H1 (cell line): ENCODE measurements at regions not wholly inside any gene's neighbourhood (a gene's known extent, or its start where the extent isn't known, plus 50 kb on each side); places are given as distances from the start of the nearest gene placed in this dataset.

Experiments
- CBX8 ChIP-seq: fragments of 300-800, 300-1000 bp; sonication (generic); IDR thresholded peaks from 2 replicates; pipeline ENCODE4 v1.7.1; 2016; ENCODE audit warnings: low read depth, low read length, borderline replicate concordance
- TF ChIP-seq, protein P1 (sequence below): IDR thresholded peaks from 2 replicates; pipeline ENCODE4 v1.6.1; 2012; ENCODE audit warnings: inconsistent platforms

GRCh38 chr12:113674996-113675395, 203.3 kb upstream of the LHX5 start (continued):
- TF ChIP-seq, protein P1, sequence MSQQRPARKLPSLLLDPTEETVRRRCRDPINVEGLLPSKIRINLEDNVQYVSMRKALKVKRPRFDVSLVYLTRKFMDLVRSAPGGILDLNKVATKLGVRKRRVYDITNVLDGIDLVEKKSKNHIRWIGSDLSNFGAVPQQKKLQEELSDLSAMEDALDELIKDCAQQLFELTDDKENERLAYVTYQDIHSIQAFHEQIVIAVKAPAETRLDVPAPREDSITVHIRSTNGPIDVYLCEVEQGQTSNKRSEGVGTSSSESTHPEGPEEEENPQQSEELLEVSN, result no peak
- no peak for TF ChIP-seq CBX8
